Endothelial cell of umbilical vein (primary cell): ENCODE measurements at regions not wholly inside any gene's neighbourhood (a gene's known extent, or its start where the extent isn't known, plus 50 kb on each side); places are given as distances from the start of the nearest gene placed in this dataset.

Experiments
- BruUV-seq: library from RNA; stranded (reverse); fragments of 400-500 nt; replicated peaks from 2 replicates; lab custom pipeline; 2021; lab: Mats Ljungman, UMichigan
- CTCF ChIA-PET: fragments of 300-600, 350-600 bp; sonication (Branson Sonifier 250); formaldehyde crosslinking; loops from one replicate; lab custom pipeline; 2021; ENCODE audit warnings: antibody characterized with exemption, inconsistent platforms; lab: Charles Lee
- POLR2A ChIA-PET: fragments of 300-600, 350-600 bp; sonication (Branson Sonifier 250); formaldehyde crosslinking; loops from one replicate; lab custom pipeline; 2021; ENCODE audit warnings: antibody characterized with exemption, inconsistent platforms; lab: Charles Lee
- DNase-seq: peaks from one replicate; pipeline ENCODE4 v3.0.0-alpha.2; 2011; ENCODE audit warnings: low read depth, low spot score
- FAIRE-seq: peaks from 2 replicates; lab custom pipeline; 2011; peaks lifted over from hg19 to GRCh38; lab: Jason Lieb, UNC
- H2AFZ ChIP-seq: 2 replicates; pipeline ENCODE4 v1.6.0; 2012; ENCODE audit warnings: low read depth, low read length, control low read depth, inconsistent platforms
- H3K27ac ChIP-seq: 2 replicates; pipeline ENCODE4 v1.5.1; 2011; ENCODE audit warnings: low read depth, mild to moderate bottlenecking, control low read depth, low read length, moderate library complexity; ENCODE audit not compliant: insufficient read depth
- H3K27me3 ChIP-seq, 2 experiments: 2 replicates each; pipeline versions ENCODE4 v1.6.0 to v1.6.1; 2011; ENCODE audit warnings: low read length in 2 of 2, mixed read lengths in 1 of 2; ENCODE audit not compliant: control insufficient read depth in 2 of 2, insufficient read depth in 2 of 2
- H3K36me3 ChIP-seq, 2 experiments: 2 replicates in 1 of 2; 3 replicates in 1 of 2; pipeline ENCODE4 v1.5.1; 2011; ENCODE audit warnings: low read length in 2 of 2, mild to moderate bottlenecking in 1 of 2, moderate library complexity in 1 of 2; ENCODE audit not compliant: control insufficient read depth in 2 of 2, insufficient read depth in 2 of 2; ENCODE audit errors: extremely low read depth in 1 of 2
- H3K4me1 ChIP-seq: 3 replicates; pipeline ENCODE4 v1.5.1; 2011; ENCODE audit warnings: mild to moderate bottlenecking, low read length; ENCODE audit not compliant: control insufficient read depth, insufficient read depth; ENCODE audit errors: extremely low read depth
- H3K4me2 ChIP-seq: 2 replicates; pipeline ENCODE4 v1.6.1; 2011; ENCODE audit warnings: low read length, control low read depth, mixed read lengths; ENCODE audit not compliant: insufficient read depth
- H3K4me3 ChIP-seq, 3 experiments: fragments of 200-600 bp in 1 of 3; sonication (generic), shearing (Covaris generic) in 1 of 3; replicated peaks in 1 of 3; 2 replicates each; pipeline ENCODE4 v1.5.1; 2011 to 2016; ENCODE audit warnings: control low read depth in 3 of 3, low read length in 3 of 3, mild to moderate bottlenecking in 2 of 3, inconsistent platforms in 1 of 3, low read depth in 1 of 3, moderate library complexity in 1 of 3; ENCODE audit not compliant: insufficient read depth in 1 of 3
- H3K79me2 ChIP-seq: 2 replicates; pipeline ENCODE4 v1.6.0; 2012; ENCODE audit warnings: low read length, inconsistent platforms; ENCODE audit not compliant: control insufficient read depth, insufficient read depth
- H3K9ac ChIP-seq: replicated peaks from 2 replicates; pipeline ENCODE3; 2011; ENCODE audit warnings: low read length, control low read depth; ENCODE audit not compliant: insufficient read depth; ENCODE audit errors: extremely low read depth
- H3K9me1 ChIP-seq: replicated peaks from 3 replicates; pipeline ENCODE4 v1.6.0; 2011; ENCODE audit warnings: mild to moderate bottlenecking, low read length; ENCODE audit not compliant: control insufficient read depth, insufficient read depth; ENCODE audit errors: extremely low read depth
- H3K9me3 ChIP-seq: replicated peaks from 2 replicates; pipeline ENCODE4 v1.5.1; 2012; ENCODE audit warnings: low read length, inconsistent platforms; ENCODE audit not compliant: control insufficient read depth, insufficient read depth
- H4K20me1 ChIP-seq: replicated peaks from 2 replicates; pipeline ENCODE3; 2011; ENCODE audit warnings: mild to moderate bottlenecking, low read length; ENCODE audit not compliant: control insufficient read depth, insufficient read depth; ENCODE audit errors: extremely low read depth
- EZH2 ChIP-seq: IDR thresholded peaks from 2 replicates; pipeline ENCODE4 v1.6.1; 2012; ENCODE audit warnings: borderline replicate concordance, low read depth, mild to moderate bottlenecking, moderate library complexity, low read length, inconsistent platforms; ENCODE audit not compliant: severe bottlenecking
- FOS ChIP-seq: IDR thresholded peaks from 2 replicates; pipeline ENCODE4 v1.6.1; 2011; ENCODE audit warnings: mild to moderate bottlenecking, low read length, moderate library complexity, borderline replicate concordance; ENCODE audit not compliant: insufficient read depth
- GATA2 ChIP-seq: IDR thresholded peaks from 2 replicates; pipeline ENCODE4 v1.7.0; 2011; ENCODE audit warnings: low read depth, mild to moderate bottlenecking, moderate library complexity, mixed read lengths, low read length; ENCODE audit not compliant: insufficient read length, insufficient read depth
- JUN ChIP-seq: IDR thresholded peaks from 2 replicates; pipeline ENCODE4 v1.6.1; 2011; ENCODE audit warnings: borderline replicate concordance, low read depth; ENCODE audit not compliant: insufficient read length, insufficient read depth
- MYC ChIP-seq: IDR thresholded peaks from one replicate; pipeline ENCODE4 v1.6.1; 2011; ENCODE audit warnings: mild to moderate bottlenecking, low read depth, low read length
- POLR2A ChIP-seq: IDR thresholded peaks from 2 replicates; pipeline ENCODE4 v1.6.1; 2012; ENCODE audit warnings: low read depth, mild to moderate bottlenecking, control low read depth, low read length
- POLR2AphosphoS5 ChIP-seq: IDR thresholded peaks from 2 replicates; pipeline ENCODE4 v1.6.1; 2012; ENCODE audit warnings: low read depth, mild to moderate bottlenecking, control low read depth, low read length, moderate library complexity; ENCODE audit not compliant: insufficient read depth
- dilution Hi-C: fragments of 300-500 bp; cut with MboI; formaldehyde crosslinking; loops from one replicate; pipeline ENCODE4 v1.15.0; 2019; ENCODE audit warnings: low sequenced_read_pairs; ENCODE audit not compliant: extremely low pct_ligation_motif_present
- intact Hi-C: fragments of 100-400 bp; cut with micrococcal nuclease; formaldehyde crosslinking; loops from one replicate; pipeline ENCODE4 v1.10.0; 2022
- TF ChIP-seq, protein P1 (sequence below), 2 donors: IDR thresholded peaks; 1 replicate in 1 of 2; 2 replicates in 1 of 2; pipeline ENCODE4 v1.5.1; 2011; ENCODE audit warnings: low read length in 2 of 2, mild to moderate bottlenecking in 2 of 2, moderate library complexity in 2 of 2, control low read depth in 1 of 2, inconsistent platforms in 1 of 2, low read depth in 1 of 2; ENCODE audit not compliant: insufficient read depth in 1 of 2; ENCODE audit errors: extremely low read depth in 1 of 2
- TF ChIP-seq, protein P2 (sequence below): IDR thresholded peaks from 2 replicates; pipeline ENCODE4 v1.6.1; 2011; ENCODE audit not compliant: insufficient read depth, insufficient read length

DNA sequence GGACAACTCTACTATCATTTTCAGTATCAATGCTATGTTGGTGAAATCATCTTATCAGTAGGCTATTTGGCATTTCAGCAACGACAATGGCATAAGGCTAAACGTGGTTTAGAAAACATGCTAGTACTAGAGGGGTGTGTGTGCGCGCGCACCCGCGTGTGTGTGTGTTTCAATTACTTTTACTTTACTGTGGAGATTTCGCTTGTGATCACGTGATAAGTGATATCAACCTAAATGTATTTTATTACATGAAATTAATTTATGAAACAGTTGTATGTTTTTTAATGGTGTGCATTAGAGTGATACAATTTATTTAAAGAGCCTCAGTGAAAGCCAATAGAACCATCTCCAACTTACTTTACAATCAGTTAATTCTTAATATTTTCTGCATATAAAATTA, 587.9 kb upstream of the ITGA1 start:
- H3K4me1 ChIP-seq = no peaks in the 10 kb centered on the region
- H2AFZ ChIP-seq = no peak overlapping the region
- intact Hi-C loops (no loop called here), dilution Hi-C loops (no loop called here)
- ChIA-PET CTCF (no interaction called here), POLR2A (no interaction called here)
- FAIRE-seq = no peak
- BruUV-seq = no TSS peak
- no peak overlapping the region for H3K9ac ChIP-seq
- H3K4me3 ChIP-seq = no peak overlapping the region
- no peak overlapping the region for H3K27ac ChIP-seq
- H3K4me2 ChIP-seq = no peak overlapping the region
- no peaks in the 10 kb centered on the region for H3K27me3 ChIP-seq
- no peak for DNase-seq
- no peaks in the 10 kb centered on the region for H3K36me3 ChIP-seq
- no peaks in the 10 kb centered on the region for H4K20me1 ChIP-seq
- no peaks in the 10 kb centered on the region for H3K79me2 ChIP-seq
- H3K9me1 ChIP-seq = no peaks in the 10 kb centered on the region
- H3K9me3 ChIP-seq = no peaks in the 10 kb centered on the region
- TF ChIP-seq FOS = no peak

DNA sequence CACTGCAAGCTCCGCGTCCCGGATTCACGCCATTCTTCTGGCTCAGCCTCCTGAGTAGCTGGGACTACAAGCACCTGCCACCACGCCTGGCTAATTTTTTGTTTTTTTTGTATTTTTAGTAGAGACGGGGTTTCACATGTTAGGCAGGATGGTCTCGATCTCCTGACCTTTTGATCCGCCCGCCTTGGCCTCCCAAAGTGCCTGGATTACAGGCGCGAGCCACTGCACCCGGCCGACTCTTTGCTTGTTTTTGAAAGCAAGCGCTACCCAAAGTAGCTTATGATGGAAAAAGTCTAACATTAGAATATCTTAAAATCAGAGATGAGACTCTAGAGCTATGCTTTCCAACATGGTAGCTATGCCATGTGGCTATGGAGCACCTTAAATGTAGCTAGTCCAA, 585.5 kb upstream of the ITGA1 start:
- H3K27me3 ChIP-seq = no peaks in the 10 kb centered on the region
- H3K4me2 ChIP-seq = no peak overlapping the region
- no peak overlapping the region for H2AFZ ChIP-seq
- H3K4me3 ChIP-seq = no peak overlapping the region
- H3K27ac ChIP-seq = no peak overlapping the region
- H3K9me1 ChIP-seq = no peaks in the 10 kb centered on the region
- DNase-seq (no peak), FAIRE-seq (no peak)
- dilution Hi-C loops (no loop called here), intact Hi-C loops (no loop called here)
- H3K79me2 ChIP-seq = no peaks in the 10 kb centered on the region
- BruUV-seq = no TSS peak
- TF ChIP-seq POLR2A (no peak), GATA2 (no peak), EZH2 (no peak), POLR2AphosphoS5 (no peak), MYC (no peak), FOS (no peak), JUN (no peak)
- TF ChIP-seq, protein P1, sequence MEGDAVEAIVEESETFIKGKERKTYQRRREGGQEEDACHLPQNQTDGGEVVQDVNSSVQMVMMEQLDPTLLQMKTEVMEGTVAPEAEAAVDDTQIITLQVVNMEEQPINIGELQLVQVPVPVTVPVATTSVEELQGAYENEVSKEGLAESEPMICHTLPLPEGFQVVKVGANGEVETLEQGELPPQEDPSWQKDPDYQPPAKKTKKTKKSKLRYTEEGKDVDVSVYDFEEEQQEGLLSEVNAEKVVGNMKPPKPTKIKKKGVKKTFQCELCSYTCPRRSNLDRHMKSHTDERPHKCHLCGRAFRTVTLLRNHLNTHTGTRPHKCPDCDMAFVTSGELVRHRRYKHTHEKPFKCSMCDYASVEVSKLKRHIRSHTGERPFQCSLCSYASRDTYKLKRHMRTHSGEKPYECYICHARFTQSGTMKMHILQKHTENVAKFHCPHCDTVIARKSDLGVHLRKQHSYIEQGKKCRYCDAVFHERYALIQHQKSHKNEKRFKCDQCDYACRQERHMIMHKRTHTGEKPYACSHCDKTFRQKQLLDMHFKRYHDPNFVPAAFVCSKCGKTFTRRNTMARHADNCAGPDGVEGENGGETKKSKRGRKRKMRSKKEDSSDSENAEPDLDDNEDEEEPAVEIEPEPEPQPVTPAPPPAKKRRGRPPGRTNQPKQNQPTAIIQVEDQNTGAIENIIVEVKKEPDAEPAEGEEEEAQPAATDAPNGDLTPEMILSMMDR (IDR thresholded peaks at IDR 0.05; ENCODE audit: extremely low read depth in 1 of 2, insufficient read depth in 1 of 2, low read depth in 1 of 2, low read length in 2 of 2) = no peak
- TF ChIP-seq, protein P2, sequence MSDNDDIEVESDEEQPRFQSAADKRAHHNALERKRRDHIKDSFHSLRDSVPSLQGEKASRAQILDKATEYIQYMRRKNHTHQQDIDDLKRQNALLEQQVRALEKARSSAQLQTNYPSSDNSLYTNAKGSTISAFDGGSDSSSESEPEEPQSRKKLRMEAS = no peak
- POLR2A ChIA-PET = no interaction called here
- H3K9ac ChIP-seq = no peak overlapping the region
- no peaks in the 10 kb centered on the region for H3K9me3 ChIP-seq
- H3K36me3 ChIP-seq = no peaks in the 10 kb centered on the region
- no peaks in the 10 kb centered on the region for H4K20me1 ChIP-seq
- no peaks in the 10 kb centered on the region for H3K4me1 ChIP-seq
- CTCF ChIA-PET = no interaction called here
